ENCODE measurements at regions not wholly inside any gene's neighbourhood (a gene's known extent, or its start where the extent isn't known, plus 50 kb on each side); places are given as distances from the start of the nearest gene placed in this dataset.

GRCh38 chr2:18119883-18120282 lies 241.4 kb downstream of the KCNS3 start:
- no peak overlapping the region for H3K27ac ChIP-seq

GRCh38 chr2:18118703-18119102 lies 240.2 kb downstream of the KCNS3 start:
- 87 to 92% (median 91%) methylated on average over 5 of the region's 5 CpGs for WGBS, 3 donors
- no peaks in the 10 kb centered on the region for H3K27me3 ChIP-seq
- no peaks in the 10 kb centered on the region for H3K9me3 ChIP-seq
- intact Hi-C loops (cut with DNase I) = no loop called here
- no peak overlapping the region for H3K27ac ChIP-seq
- no peaks in the 10 kb centered on the region for H3K4me1 ChIP-seq (ENCODE audit: insufficient read depth)
- DNase-seq = no peak
- H3K4me3 ChIP-seq = no peak overlapping the region
- H3K36me3 ChIP-seq = no peaks in the 10 kb centered on the region
- TF ChIP-seq POLR2A (IDR thresholded peaks at IDR 0.05) = no peak
- no peak for TF ChIP-seq EP300 (IDR thresholded peaks at IDR 0.05)
- TF ChIP-seq CTCF (IDR thresholded peaks at IDR 0.05) = no peak

More at GRCh38 chr2:18119883-18120282, 241.4 kb downstream of the KCNS3 start:
- no peak overlapping the region for H3K4me3 ChIP-seq
- H3K27me3 ChIP-seq = no peaks in the 10 kb centered on the region
- TF ChIP-seq EP300 (IDR thresholded peaks at IDR 0.05) = no peak
- TF ChIP-seq CTCF (IDR thresholded peaks at IDR 0.05) = no peak
- no peak for TF ChIP-seq POLR2A (IDR thresholded peaks at IDR 0.05)
- intact Hi-C loops (cut with DNase I) = no loop called here
- no peak for DNase-seq
- no peaks in the 10 kb centered on the region for H3K36me3 ChIP-seq
- H3K9me3 ChIP-seq = no peaks in the 10 kb centered on the region
- H3K4me1 ChIP-seq (ENCODE audit: insufficient read depth) = no peaks in the 10 kb centered on the region
- 62 to 76% (median 67%) methylated on average over 3 of the region's 3 CpGs for WGBS, 3 donors

GRCh38 chr2:18117592-18117991 lies 239.1 kb downstream of the KCNS3 start:
- H3K27me3 ChIP-seq = no peaks in the 10 kb centered on the region
- intact Hi-C loops (cut with DNase I) = no loop called here
- H3K27ac ChIP-seq = no peak overlapping the region
- no peak overlapping the region for H3K4me3 ChIP-seq
- no peaks in the 10 kb centered on the region for H3K9me3 ChIP-seq
- 38 to 66% (median 52%) methylated on average over 2 of the region's 2 CpGs for WGBS, 3 donors
- TF ChIP-seq CTCF (IDR thresholded peaks at IDR 0.05) (no peak), EP300 (IDR thresholded peaks at IDR 0.05) (no peak), POLR2A (IDR thresholded peaks at IDR 0.05) (no peak)
- H3K4me1 ChIP-seq (ENCODE audit: insufficient read depth) = no peaks in the 10 kb centered on the region
- no peak for DNase-seq
- H3K36me3 ChIP-seq = no peaks in the 10 kb centered on the region

GRCh38 chr2:18110222-18110621 lies 231.8 kb downstream of the KCNS3 start:
- 68 to 85% (median 78%) methylated on average over 3 of the region's 3 CpGs for WGBS, 3 donors
- no peaks in the 10 kb centered on the region for H3K36me3 ChIP-seq
- no peaks in the 10 kb centered on the region for H3K4me1 ChIP-seq (ENCODE audit: insufficient read depth)
- H3K9me3 ChIP-seq = no peaks in the 10 kb centered on the region
- intact Hi-C loops (cut with DNase I) = no loop called here
- H3K27ac ChIP-seq = no peak overlapping the region
- no peak overlapping the region for H3K4me3 ChIP-seq
- no peak for DNase-seq
- H3K27me3 ChIP-seq = no peaks in the 10 kb centered on the region
- TF ChIP-seq CTCF (IDR thresholded peaks at IDR 0.05) (no peak), EP300 (IDR thresholded peaks at IDR 0.05) (no peak), POLR2A (IDR thresholded peaks at IDR 0.05) (no peak)

GRCh38 chr2:18106841-18107240 lies 228.4 kb downstream of the KCNS3 start:
- TF ChIP-seq POLR2A (IDR thresholded peaks at IDR 0.05) (no peak), CTCF (IDR thresholded peaks at IDR 0.05) (no peak), EP300 (IDR thresholded peaks at IDR 0.05) (no peak)
- intact Hi-C loops (cut with DNase I) = no loop called here
- no peak overlapping the region for H3K4me3 ChIP-seq

More at GRCh38 chr2:18106841-18107240, 228.4 kb downstream of the KCNS3 start:
- no peaks in the 10 kb centered on the region for H3K36me3 ChIP-seq
- 83 to 86% (median 85%) methylated on average over 2 of the region's 2 CpGs for WGBS, 3 donors
- H3K4me1 ChIP-seq (ENCODE audit: insufficient read depth) = no peaks in the 10 kb centered on the region
- H3K9me3 ChIP-seq = no peaks in the 10 kb centered on the region
- H3K27ac ChIP-seq = no peak overlapping the region
- DNase-seq = no peak
- H3K27me3 ChIP-seq = no peaks in the 10 kb centered on the region

Data from ovary (tissue), 7 donors.